Stimulated activated CD4-positive, alpha-beta T cell treated with anti-CD3 and anti-CD28 coated beads, Interleukin-4, amount 100 ng/mL, for 24 hours (primary cell): ENCODE measurements at regions not wholly inside any gene's neighbourhood (a gene's known extent, or its start where the extent isn't known, plus 50 kb on each side); places are given as distances from the start of the nearest gene placed in this dataset.

Experiments used
- DNase-seq: peaks from one replicate; pipeline ENCODE4 v3.0.0-alpha.2; 2020

GRCh38 chr2:38448692-38449410, 71.8 kb upstream of the ATL2 start:
- DNase-seq = no peak

DNA sequence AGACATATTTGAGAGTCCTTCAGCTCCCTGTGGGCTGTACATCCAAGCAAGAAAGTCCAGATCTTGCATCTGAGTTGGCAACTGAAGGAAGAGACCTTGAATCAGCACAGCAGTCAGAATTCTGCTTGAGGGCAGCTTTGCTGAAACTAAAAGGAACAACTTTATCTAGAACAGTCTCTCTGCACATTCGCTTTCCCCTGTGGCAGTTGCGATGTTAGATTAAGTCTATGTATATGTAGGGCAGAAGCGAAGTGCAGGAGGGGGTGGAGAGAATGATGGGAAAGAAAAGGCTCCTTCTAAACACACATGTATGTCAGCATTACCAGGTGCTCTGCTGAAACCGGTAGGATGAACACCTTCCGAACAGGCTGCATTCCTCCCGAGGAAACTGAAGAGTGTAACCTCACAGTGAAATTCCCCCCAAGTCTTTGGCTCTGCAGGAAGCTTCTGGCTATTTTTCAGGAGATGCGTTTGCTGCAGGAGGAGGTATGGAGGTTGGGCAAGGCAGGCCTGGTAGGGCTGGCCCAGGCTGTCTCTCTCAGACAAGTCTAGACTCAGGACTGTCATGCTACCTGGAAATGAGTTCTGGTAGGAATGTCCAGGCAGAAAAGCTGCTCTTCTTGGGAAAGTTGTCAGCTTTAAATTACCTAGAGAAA, 70.0 kb upstream of the ATL2 start:
- no peak for DNase-seq

DNA sequence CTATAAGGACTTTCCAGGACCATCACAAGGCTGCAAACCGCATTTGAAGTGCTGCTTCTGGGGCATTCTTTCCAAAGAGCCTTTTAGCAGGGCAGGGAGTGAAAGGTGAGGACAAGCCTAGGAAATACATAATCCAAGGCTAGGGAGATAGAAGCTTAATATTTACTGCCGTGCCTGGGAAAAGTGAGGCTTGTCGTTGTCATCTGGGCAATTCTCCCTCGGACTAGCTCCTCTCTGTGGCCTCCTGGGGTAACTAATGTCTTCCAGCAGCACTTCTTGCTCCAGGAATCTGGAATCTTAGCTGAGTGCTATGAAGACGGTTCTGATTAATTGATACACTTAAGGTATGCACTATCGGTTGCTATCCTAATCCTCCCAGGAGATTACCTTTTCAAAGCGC, 69.3 kb upstream of the ATL2 start:
- DNase-seq = no peak

- no peak for DNase-seq
These were observed 67.2 kb upstream of the ATL2 start for GRCh38 chr2:38444247-38444646.

DNA sequence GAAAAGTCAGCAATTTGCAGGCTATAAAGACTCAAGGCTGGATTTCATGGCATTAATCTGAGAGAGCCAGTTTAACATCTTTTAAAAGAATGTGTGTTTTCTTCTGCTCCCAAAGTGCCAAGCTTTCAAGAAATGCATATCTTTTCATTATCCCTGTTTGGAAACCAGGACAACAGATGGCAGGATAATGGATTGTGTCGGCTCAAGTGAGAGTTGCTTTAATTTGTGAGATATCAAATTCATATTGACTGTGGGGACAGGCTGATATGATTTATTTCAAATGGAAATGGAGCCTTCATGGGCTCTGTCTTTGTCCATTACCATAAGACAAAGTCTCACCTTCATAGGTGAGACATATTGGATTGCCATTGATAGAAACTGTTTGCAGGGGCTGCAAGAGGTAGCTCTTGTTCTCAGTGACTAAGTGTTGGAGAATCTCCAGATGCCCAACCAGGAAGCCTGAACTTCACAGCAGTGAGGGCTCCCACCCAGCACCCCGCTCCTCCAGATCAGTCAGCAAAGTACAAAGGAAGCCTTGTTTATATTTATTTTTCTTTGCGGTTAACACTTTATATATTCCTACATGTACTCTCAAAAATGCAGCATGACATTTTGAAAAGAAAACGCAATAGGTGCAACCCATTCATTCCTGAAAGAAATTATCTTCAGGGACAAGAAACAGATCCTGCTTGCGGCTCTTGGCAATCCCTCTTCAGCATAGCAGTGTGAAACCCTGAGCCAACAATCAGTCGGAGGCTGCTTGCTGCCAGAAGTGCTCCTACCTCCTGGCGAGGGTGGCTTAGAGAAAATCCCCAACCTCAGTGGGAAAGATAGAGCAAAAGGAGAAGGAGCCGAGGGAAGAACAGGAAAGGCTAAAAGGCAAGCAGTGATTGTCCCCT, 65.8 kb upstream of the ATL2 start:
- DNase-seq = no peak

DNA sequence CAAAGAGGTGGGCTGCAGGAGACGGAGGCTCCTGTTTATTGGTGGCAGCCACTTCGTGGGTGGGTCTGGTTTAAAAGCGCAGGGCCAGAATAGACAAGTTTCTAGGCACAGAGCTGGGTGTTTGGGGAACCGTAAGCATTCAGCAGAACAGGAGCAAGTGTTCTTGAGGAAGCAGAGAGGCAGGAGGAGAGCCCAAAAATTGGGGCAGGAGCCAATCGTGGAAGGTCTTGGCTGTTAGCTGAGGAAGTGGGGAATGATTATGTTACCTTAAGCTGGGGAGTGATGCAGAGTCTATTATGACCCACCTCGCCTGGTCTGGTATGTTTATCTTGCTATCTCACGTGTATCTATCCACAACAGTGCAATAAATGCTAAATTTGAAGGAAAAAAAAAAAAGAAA, 64.3 kb upstream of the ATL2 start:
- no peak for DNase-seq

DNA sequence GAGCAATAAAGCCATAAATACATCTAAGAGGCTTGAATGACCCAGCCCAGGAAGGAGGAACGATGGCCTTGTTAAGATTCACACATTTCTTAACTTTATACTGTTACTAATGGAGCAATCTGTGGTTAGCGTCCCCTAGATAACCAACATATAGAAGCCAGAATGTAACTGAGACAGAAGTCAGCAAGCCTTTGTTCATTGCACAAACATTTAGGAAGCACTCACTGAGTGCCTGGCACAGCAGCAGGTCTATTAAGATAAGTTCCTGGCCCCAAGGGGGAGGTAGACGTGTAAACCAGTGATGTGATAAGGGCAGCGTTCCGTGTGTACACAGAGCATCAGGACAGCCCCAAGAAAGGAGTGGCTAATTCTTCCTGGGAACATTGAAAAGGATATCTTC, 63.6 kb upstream of the ATL2 start:
- DNase-seq = no peak

DNA sequence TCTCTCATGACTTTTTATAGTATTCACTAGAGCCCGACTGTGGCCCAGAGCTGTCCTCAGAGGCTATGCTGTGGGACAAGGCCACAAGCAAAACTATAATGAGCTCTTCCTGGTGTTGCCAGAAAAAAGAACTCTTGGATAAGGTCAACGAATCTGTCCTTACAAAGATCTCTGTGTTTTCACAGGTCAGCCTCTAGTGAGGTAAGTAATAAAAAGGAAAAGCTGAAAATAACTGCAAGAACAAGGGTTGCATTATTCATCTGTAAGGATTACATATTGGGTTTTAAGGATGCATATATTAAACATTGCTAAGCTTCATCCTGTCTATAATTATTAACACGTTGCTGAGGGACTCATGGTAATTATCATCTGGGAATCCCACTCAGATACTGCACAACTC, 62.8 kb upstream of the ATL2 start:
- no peak for DNase-seq

DNA sequence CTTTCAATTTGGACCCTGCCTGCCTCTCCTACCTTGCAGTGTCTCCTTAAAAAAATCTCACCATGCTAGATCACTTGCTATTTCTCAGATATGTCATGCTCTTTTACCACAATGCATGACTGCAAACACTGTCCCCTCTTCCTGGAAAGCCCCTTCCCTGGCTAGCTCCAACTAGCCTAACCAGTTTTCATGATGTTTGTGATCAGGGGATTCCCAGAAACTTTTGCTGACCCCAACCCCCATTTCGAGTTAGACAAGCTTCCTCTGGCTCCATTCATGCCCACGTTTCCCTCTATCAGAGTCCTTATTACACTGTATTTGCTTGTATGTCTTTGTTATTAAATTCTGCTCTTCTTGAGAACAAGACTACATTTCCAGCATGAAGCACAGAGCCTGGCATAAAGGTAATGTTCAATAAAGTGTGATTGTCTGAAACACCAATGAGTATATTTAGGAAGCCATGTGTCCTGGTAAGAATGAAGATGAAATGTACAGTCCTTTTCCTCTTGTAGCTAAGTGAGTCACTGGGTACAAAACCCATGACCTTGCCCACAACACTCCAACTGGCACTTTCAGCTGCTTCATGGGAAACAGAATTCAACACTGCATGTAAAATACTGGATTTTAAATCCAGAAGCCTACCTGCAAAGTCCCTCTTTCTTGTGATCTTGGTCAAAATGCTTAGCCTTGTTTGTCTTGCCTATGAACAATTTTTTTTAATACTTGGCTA, 62.0 kb upstream of the ATL2 start:
- no peak for DNase-seq

GRCh38 chr2:38438133-38438882, 61.2 kb upstream of the ATL2 start:
- no peak for DNase-seq

- no peak for DNase-seq
These were observed 59.2 kb upstream of the ATL2 start for GRCh38 chr2:38436227-38436664.

DNA sequence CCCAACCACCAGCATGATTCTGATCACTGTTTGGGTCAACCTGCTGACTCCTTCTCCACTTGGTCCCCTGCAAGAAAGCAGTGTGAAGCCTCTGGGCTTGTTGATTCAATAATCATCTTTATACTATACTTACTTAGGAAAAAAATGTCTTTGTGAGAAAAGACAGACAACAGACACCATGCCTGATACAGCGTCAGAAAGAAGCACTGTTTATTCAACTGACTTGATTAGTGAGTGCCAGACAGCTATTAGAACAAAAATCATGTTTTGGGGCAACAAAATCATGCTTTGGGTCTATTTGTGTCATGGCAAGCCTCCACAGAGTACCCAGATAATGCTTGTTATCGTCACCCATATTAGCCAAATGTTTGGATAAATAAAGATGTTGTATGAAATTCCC, 58.7 kb upstream of the ATL2 start:
- DNase-seq = no peak

DNA sequence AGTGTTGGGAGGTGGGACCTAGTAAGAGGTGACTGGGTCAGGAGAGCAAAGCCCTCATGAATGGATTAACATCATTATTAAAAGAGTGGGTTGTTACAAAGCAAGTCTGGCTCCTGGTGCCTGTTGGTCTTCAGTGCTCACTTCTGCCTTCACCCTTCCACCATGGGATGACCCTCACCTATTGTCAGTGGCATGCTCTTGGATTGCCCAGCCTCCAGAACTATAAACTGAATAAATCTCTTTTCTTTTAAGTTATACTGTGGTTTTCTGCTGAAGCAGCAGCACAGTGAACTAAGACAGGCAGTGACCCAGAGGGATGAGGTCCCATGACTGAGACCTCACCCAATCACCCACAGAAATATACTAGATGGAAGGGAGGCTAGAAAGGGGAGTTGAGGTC, 57.5 kb upstream of the ATL2 start:
- DNase-seq = no peak

DNA sequence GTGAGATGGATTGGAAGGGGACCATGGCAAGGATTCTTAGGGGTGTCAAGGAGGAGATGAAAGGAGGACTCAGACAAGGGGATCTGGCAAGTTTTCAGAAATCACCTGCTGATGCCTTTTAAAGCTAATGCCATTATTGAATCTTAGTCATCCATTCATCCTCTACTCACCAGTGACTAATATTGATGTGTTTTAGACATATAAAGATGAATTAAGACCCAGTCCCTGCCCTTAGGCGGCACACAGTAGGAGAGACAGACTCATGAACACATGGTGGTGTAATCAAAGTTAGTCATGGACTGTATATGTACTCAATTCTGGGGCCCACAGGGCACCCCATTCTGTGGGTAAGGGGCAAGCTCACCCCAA, 56.5 kb upstream of the ATL2 start:
- DNase-seq = no peak

DNA sequence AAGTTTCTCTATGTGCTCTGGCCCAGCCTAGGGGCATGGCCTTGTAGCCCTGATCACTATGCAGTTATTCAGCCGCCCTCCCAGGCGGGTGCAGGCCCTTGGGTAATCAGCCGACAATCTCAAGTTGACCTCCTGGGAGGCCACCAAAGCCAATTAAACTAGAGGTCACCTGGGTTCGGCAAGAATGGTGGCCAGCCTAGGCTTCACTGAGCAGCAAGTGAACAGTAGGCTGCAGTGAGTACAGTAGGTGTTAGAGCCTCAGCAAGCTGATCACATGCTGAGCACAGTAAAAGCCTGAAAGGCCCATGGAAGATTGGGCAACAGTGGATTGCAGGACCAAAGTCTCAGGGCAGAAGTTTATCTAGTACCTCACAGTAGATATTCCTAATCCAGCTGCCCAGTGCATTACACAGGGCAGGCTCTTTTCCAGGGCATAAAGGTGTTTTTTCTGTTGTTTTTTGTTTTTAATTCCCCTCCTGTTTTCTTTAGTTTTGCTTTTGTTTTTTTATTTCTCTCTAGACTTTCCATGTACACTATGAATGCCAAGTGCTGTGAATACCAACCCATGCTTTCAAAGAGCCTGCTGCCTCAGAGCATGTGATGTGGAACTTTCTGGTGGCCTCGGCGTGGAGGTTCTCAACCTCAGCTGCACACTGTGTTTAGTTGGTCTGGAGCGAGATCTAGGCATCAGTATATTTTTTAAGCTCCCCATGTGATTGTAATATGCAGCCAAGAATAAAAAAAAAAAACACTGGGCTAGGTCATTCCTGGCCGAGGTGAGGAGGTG, 55.9 kb upstream of the ATL2 start:
- DNase-seq = no peak

DNA sequence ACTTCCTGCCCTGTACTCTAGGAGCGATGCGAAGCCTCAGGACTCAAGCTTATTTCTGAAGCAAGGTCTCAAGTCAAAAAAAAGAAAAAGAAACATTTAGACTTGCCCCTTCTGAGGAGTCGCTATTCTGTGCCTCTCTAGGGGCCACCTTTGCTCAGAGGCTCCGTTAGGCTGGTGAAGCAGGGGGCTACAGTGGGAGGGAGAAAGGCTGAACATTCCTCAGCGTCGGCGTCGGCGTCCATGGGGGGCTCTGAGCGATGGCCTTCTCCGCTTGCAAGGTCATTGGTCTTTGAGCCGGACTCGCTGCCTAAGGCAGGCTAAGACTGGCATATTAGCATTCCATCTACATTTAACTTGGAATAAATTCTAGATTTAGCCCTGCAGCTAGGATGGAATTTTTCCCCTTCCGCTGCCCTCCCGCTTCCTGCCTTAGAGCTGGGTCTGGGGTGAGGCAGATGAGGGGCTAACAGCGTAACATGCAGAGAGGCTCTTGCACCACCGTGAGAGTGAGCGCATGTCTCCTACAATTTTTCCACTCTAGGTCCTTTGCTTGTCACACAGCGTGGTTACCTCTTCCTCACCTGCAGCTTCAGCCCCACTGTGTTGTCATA, 53.6 kb upstream of the ATL2 start:
- DNase-seq = no peak

DNA sequence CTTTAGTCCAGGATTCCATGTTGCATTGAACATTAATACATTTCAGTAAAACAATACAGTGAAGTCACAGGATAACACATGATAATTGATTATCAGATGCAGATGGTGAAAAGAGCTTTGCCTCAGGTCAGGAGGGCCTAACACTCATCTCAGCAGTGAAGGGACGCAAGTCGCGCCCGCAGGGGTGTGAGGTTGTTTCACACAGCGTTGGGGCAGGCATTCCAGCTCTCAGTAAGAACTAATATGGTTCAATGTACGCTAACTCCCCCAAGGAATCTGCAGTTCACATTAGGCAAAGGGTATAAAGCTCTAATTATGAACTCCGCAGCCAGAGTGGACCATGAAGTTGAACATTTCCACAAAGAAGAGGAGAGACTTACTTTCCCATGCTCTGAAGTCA, 53.1 kb upstream of the ATL2 start:
- DNase-seq = no peak

DNA sequence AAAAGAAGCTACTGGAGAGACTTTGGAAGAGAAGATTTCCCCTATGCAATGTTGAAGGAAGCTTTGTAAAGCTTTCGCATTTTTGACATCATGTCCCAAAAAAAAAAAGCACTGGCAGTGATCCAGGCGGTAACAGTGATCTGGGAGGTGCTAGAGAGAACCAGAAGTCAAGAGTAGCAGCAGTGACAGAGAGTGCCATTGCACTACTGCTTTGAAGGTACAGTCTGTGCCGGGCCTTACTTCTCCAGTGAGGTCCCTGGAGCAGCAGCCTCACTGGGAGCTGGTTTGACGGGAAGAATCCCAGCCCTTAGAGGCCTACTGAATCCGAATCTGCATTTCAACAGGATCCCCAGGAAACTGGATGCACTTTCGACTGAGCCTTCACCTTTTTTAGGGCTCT, 50.9 kb upstream of the ATL2 start:
- no peak for DNase-seq

DNA sequence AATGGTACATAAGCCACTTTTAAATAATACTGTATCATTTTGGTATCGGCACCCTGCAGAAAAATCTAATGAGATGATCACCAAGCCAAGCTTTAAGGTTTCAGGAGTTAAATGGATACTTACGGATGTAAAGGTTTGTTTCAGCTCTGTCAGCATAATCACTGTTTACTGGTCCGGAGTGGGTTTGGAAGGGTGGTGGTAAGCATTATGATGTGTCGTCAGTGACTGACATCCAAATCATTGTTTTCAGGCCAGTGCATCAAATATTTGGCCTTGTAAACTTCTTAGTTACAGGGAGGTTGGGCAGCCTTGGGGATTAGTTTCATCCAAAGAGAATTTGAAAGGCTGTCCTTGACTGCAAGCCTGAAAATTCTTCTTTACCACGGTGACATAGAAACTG, 50.0 kb upstream of the ATL2 start:
- no peak for DNase-seq
